ENCODE measurements at regions not wholly inside any gene's neighbourhood (a gene's known extent, or its start where the extent isn't known, plus 50 kb on each side); places are given as distances from the start of the nearest gene placed in this dataset.

DNA sequence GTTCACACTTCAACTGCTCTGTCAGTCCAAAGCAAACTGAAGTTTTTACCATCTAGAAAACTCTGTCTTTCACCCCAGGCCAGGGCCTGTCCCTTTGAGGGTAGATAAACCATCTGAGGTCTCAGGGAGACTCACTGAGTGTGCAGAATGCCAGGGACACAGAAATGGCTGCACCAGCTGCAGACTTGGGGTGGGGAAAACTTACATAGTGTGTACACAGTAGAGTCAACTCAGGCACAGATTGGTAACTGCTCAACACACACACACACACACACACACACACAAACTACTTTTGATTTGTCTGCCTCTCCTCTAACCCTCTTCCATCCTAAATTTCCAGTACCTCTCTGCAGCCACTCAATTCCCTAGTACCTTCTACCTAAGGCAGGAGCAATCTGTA lies 374.9 kb upstream of the JAG1 start:
- no peaks in the 10 kb centered on the region for H3K9me3 Mint-ChIP-seq (ENCODE audit: low read depth, unreplicated experiment)
- DNase-seq = no peak
- BruUV-seq (replicated peaks) = no TSS peak
- no peak overlapping the region for H3K27ac Mint-ChIP-seq (ENCODE audit: unreplicated experiment)
- intact Hi-C loops (cut with micrococcal nuclease; ENCODE audit: unreplicated experiment) = no loop called here
- CTCF ChIA-PET = no interaction called here
- TF ChIP-seq, protein P1, sequence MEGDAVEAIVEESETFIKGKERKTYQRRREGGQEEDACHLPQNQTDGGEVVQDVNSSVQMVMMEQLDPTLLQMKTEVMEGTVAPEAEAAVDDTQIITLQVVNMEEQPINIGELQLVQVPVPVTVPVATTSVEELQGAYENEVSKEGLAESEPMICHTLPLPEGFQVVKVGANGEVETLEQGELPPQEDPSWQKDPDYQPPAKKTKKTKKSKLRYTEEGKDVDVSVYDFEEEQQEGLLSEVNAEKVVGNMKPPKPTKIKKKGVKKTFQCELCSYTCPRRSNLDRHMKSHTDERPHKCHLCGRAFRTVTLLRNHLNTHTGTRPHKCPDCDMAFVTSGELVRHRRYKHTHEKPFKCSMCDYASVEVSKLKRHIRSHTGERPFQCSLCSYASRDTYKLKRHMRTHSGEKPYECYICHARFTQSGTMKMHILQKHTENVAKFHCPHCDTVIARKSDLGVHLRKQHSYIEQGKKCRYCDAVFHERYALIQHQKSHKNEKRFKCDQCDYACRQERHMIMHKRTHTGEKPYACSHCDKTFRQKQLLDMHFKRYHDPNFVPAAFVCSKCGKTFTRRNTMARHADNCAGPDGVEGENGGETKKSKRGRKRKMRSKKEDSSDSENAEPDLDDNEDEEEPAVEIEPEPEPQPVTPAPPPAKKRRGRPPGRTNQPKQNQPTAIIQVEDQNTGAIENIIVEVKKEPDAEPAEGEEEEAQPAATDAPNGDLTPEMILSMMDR (IDR thresholded peaks at IDR 0.05; ENCODE audit: unreplicated experiment) = no peak
- no peak overlapping the region for H3K4me3 Mint-ChIP-seq (ENCODE audit: low read depth, unreplicated experiment)
- no peaks in the 10 kb centered on the region for H3K27me3 Mint-ChIP-seq (ENCODE audit: unreplicated experiment)
- peaks cover 10% of the 10 kb centered on the region for H3K4me1 Mint-ChIP-seq (ENCODE audit: low read depth, unreplicated experiment)
- H3K36me3 Mint-ChIP-seq (ENCODE audit: insufficient read depth, unreplicated experiment) = no peaks in the 10 kb centered on the region

DNA sequence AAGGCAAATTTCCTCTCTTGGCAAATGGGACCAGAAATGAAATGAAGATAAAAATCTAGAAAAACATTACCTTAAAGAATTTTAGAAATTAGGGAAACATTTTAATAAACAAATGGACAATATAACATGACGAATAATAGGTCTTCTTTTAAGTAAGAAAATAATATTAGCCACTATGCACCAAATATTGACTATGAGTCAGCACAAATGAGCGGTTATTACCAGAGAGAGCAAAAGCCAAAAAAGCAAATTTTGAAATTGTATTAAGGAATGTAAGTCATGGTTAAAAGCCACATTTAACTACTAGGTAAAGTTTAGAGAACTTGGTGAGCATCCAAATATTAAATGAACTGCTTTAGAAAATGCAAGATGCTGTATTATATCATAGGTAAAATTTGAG lies 376.6 kb upstream of the JAG1 start:
- intact Hi-C loops (cut with micrococcal nuclease; ENCODE audit: unreplicated experiment) = no loop called here
- Mint-ChIP-seq H3K27ac (ENCODE audit: unreplicated experiment) (no peak overlapping the region), H3K9me3 (ENCODE audit: low read depth, unreplicated experiment) (no peaks in the 10 kb centered on the region), H3K4me3 (ENCODE audit: low read depth, unreplicated experiment) (no peak overlapping the region), H3K4me1 (ENCODE audit: low read depth, unreplicated experiment) (peaks cover 8% of the 10 kb centered on the region), H3K27me3 (ENCODE audit: unreplicated experiment) (no peaks in the 10 kb centered on the region), H3K36me3 (ENCODE audit: insufficient read depth, unreplicated experiment) (no peaks in the 10 kb centered on the region)
- TF ChIP-seq, protein P1 (IDR thresholded peaks at IDR 0.05; ENCODE audit: unreplicated experiment) = no peak
- BruUV-seq (replicated peaks) = no TSS peak
- CTCF ChIA-PET = no interaction called here
- no peak for DNase-seq

DNA sequence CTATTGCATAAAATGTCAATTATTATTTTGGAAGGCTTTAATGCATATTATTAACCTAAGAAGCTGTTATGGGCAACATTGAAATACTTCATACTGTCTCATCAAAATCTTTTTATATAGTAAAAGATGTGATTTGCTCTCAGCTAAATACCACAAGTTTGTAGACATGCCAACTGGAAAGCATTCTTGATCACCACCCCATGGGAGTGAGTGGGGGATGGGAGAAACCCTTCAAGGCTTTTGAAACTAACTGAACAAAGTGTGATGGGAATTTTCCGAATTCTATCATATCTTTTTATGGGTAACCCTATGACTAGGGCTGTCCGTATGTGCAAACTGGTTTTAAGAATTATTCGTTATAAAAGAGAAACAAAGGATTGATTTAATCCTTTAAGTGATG lies 377.3 kb upstream of the JAG1 start:
- Mint-ChIP-seq H3K27me3 (ENCODE audit: unreplicated experiment) (no peaks in the 10 kb centered on the region), H3K4me1 (ENCODE audit: low read depth, unreplicated experiment) (peaks cover under 1% of the 10 kb centered on the region), H3K9me3 (ENCODE audit: low read depth, unreplicated experiment) (no peaks in the 10 kb centered on the region), H3K4me3 (ENCODE audit: low read depth, unreplicated experiment) (no peak overlapping the region), H3K36me3 (ENCODE audit: insufficient read depth, unreplicated experiment) (no peaks in the 10 kb centered on the region), H3K27ac (ENCODE audit: unreplicated experiment) (no peak overlapping the region)
- no TSS peak for BruUV-seq (replicated peaks)
- intact Hi-C loops (cut with micrococcal nuclease; ENCODE audit: unreplicated experiment) = no loop called here
- CTCF ChIA-PET = no interaction called here
- no peak for DNase-seq
- TF ChIP-seq, protein P1 (IDR thresholded peaks at IDR 0.05; ENCODE audit: unreplicated experiment) = no peak

DNA sequence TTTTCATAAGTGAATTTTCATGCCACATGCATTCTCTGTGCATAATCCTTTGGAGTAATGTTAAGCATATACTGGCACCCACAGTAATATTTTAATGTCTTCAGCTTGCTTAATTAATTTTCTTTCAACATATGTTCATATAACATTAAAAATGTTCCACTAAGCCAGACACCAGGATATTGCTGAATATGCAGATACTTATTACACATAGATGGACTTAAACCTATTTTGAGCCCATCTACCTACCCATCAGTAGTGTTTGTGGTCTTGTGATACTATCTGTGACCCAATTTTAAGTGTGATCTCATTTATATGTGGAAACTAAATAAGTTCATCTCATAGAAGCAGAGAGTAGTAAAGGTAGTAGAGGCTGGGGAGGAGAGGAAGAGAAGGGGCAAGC lies 379.5 kb upstream of the JAG1 start:
- no peaks in the 10 kb centered on the region for H3K27me3 Mint-ChIP-seq (ENCODE audit: unreplicated experiment)
- TF ChIP-seq, protein P1 (IDR thresholded peaks at IDR 0.05; ENCODE audit: unreplicated experiment) = no peak
- no peak overlapping the region for H3K27ac Mint-ChIP-seq (ENCODE audit: unreplicated experiment)
- no peaks in the 10 kb centered on the region for H3K4me1 Mint-ChIP-seq (ENCODE audit: low read depth, unreplicated experiment)
- CTCF ChIA-PET = no interaction called here
- no peak overlapping the region for H3K4me3 Mint-ChIP-seq (ENCODE audit: low read depth, unreplicated experiment)
- no peaks in the 10 kb centered on the region for H3K36me3 Mint-ChIP-seq (ENCODE audit: insufficient read depth, unreplicated experiment)
- H3K9me3 Mint-ChIP-seq (ENCODE audit: low read depth, unreplicated experiment) = no peaks in the 10 kb centered on the region
- intact Hi-C loops (cut with micrococcal nuclease; ENCODE audit: unreplicated experiment) = no loop called here
- BruUV-seq (replicated peaks) = no TSS peak
- no peak for DNase-seq

Measured in Calu3 (cell line).